ENCODE measurements at regions not wholly inside any gene's neighbourhood (a gene's known extent, or its start where the extent isn't known, plus 50 kb on each side); places are given as distances from the start of the nearest gene placed in this dataset.
A peak's percentile ranks its signal among the peaks of the same experiment; 100 is the strongest.

DNA sequence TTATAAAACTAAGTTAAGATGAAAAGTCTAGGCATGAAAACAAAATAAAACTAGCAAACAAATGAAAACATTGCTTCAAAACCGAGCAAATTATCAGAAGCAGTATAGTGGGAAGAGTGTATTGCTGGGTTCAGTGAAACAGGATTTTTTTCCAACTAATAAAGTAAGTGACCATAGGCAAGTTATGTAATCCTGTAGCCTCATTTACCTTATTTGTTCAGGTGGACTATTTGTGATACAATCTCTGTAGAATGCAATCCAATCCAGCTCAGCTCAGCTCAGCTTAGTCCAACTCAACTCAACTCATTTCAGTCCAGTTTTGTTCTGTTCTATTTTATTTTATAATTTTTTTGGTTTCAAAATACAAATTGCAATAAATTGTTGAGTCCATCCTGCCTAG is 276.7 kb upstream of the LRIG3 start:
- no peak for DNase-seq

- no peak for DNase-seq
Measured at GRCh38 chr12:59194794-59195193, 274.5 kb upstream of the LRIG3 start.

DNA sequence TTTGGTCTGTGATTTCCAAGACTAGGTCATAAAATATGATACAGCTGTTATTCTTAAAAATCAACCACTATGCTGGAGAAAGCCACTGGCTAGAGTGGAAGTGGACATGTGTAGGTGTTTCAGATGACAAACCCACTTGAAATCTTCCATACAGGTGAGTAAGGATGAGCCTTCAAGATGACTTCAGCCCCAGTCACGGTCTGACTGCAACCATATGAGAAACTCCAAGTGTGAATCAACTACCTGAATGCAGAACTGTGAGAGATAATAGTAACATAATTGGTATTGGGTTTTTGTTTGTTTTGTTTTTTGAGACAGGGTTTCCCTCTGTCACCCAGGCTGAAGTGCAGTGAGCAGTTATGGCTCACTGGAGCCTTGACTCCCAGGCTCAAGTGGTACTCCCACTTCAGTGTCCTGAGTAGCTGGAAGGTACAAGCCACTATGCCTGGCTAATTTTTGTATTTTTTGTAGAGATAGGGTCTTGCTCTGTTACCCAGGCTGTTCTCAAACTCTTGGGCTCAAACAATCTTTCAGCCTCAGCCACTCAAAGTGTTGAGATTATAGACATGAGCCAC is 273.3 kb upstream of the LRIG3 start:
- DNase-seq: no peak

GRCh38 chr12:59191372-59191771 is 271.1 kb upstream of the LRIG3 start:
- DNase-seq: no peak

DNA sequence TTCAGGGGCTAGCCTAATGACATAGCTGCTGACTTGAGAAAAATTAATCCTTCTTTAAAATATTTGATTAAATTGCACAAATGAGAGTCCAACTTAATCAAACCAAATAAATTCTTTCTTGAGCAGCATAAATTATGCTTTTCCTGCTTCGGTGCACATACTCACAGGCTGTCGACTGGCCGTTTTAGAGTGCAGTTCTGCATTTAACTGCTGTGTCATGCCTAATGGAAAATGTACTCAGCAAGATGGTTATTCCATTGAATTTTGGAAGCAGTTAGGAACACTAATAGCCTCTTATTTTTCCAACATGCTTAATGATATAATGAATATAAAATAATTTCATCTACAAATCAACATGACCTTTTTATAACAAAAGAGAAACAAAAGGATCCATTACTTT is 266.1 kb upstream of the LRIG3 start:
- DNase-seq: no peak

GRCh38 chr12:59185295-59185694 is 265.0 kb upstream of the LRIG3 start:
- no peak for DNase-seq

DNA sequence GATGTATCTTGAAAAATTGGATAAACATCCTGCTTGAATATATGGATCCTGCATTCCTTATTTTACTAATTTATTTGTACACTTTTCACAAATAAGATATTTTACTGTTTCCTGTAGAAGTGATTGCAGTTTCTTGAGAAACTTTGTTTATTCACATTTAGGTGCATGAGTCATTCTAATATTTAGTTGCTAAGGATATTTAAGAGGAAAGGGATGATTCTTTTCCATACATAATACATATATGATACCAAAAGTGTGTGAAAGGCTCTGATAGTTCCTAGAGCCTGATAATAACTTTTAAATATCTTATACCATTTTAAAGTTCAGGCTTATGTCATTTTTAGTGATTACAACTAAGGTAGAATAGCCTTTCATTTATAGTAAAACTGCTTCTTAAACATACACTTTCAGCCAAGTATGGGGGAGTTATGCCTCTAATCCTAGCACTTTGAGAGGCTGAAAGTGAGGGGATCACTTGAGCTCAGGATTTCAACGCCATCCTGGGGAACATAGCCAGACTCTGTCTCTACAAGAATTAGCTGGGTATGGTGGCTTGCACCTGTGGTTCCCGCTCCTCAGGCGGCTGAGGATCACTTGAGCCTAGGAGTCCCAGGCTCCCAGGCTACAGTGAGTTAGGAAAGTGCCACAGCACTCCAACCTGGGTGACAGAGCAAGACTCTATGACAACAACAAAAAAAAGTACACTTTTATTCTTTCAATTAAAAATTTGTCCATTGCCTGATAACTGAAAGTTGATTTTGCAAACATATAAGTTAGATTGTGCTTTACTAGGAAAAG is 262.6 kb upstream of the LRIG3 start:
- DNase-seq: no peak

DNA sequence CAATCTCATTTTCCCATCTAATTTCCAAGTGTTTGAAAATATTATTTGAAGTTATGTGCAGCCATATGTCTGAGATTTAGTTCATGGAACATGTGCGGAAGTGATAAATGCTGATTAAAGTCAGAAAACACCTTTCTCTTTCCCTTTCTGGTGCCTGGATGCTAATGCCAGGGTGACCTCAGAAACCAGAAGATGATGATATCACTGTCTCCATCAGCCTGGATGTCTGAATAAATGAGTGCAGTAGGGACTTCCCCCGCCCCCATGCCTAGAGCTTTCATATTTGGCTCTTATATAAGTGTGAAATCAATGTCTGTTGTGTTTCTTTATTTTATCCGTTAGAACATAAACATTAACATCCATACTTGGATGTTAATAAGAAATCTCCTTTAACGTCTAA is 261.9 kb upstream of the LRIG3 start:
- no peak for DNase-seq

- no peak for DNase-seq
Measured at GRCh38 chr12:59181196-59181777, 261.0 kb upstream of the LRIG3 start.

GRCh38 chr12:59179231-59179630 is 258.9 kb upstream of the LRIG3 start:
- DNase-seq: no peak

- DNase-seq: no peak
Measured at GRCh38 chr12:59173695-59174094, 253.4 kb upstream of the LRIG3 start.

GRCh38 chr12:59168647-59169046 is 248.3 kb upstream of the LRIG3 start:
- peak; percentile 37 for DNase-seq

- no peak for DNase-seq
Measured at GRCh38 chr12:59166457-59166856, 246.2 kb upstream of the LRIG3 start.

- DNase-seq: peak; percentile 51
Measured at GRCh38 chr12:59164991-59165718, 244.9 kb upstream of the LRIG3 start.

DNA sequence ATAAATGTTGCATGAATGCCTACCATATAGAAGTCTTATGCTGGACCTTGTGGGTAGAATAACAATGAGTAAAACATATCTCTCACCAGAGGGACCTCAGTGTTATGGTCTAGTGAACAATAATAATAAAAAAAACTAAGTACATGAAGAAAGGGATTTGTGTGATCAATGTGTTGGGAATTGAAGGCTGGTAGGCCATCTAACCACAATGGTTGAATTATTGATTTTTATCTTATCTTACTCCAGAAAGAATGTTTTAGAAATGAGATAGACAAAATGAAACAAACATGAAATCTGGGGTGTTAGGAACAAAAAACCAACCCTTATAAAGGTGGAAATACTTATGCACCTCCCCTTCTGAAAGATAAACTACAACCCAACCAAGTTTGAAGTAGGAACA is 243.9 kb upstream of the LRIG3 start:
- DNase-seq: no peak

- no peak for DNase-seq
Measured at GRCh38 chr12:59158681-59159080, 238.4 kb upstream of the LRIG3 start.

GRCh38 chr12:59158066-59158465 is 237.8 kb upstream of the LRIG3 start:
- no peak for DNase-seq

DNA sequence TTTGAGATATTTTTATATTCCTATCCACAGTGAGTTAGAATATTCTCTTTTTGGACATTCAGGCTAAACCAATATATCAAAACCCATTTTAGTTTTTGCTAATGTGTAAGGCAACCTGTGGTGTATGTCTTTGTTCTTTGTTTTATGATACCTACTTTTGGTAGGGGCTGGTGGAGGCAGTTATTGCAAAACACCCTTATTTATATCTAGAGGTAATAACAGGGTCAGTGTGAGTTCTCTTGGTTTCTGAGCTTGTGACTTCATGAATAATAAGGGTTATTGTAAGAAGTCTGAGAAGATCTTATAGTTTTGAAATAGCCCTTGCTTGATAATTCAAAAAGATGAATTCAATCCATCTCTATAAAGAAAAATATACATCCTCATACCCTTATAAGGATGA is 235.1 kb upstream of the LRIG3 start:
- DNase-seq: no peak

DNA sequence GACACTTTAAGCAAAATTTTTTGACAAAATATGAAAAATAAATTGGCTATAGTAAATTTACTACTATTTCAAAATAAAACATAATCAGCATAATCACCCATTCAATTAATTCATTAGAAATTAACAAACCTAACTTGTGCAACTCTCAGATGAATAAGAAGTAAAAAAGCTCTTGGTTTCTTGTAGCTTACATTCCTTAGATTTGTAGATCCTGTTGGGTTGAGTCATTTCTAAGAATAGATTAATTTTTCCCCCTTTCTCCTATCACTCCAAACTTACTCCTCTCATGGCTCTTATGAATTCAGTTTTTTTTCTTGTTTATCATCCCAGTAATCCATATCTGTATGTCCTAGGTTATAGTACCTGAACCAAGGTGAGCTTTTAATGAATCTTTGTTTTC is 230.9 kb upstream of the LRIG3 start:
- DNase-seq: no peak

GRCh38 chr12:59149995-59150642 is 229.8 kb upstream of the LRIG3 start:
- peak; percentile 88 for DNase-seq

DNA sequence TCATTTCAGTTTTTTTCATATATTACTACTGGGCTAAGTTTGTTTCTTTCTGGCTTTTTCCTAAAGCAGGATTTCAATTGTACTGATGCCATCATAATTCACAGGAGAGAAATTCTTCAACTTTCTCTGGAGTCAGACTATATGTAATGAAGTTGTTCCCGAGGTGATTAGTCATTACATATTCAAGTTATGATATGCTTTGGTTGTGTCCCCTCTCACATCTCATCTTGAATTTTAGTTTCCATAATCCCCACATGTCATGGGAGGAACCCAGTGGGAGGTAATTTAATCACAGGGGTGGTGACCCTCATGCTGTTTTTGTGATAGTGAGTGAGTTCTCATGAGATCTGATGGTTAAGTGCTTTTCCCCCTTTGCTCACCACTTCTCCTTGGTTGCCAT is 227.5 kb upstream of the LRIG3 start:
- no peak for DNase-seq

DNA sequence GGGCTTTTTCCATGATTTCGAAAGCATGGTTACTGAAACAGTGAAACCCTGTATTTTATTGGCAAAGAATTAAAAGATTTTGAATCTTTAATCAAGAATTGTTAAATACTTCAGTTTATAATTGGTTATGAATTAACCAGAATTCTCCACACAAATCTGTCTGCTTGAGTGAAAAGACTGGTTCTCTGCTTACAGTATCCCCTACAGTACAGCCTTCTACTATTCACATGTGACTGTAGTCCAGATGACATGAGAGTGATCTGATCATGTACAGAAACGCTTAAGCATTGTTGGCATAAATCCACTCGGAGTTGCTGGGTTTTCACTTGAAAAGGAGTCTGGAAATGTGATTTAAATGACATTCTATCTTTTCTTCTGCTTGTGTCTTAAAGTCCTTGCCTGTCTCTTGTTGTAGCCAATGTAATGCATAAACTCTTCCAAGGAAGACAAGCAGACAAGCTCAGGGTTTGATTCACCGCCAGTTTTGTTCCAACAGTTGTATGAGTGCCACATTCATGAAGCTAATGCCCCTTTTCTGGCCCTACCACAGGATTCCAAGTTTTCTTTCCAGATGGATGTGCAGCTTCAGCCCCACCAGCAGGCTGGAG is 222.0 kb upstream of the LRIG3 start:
- DNase-seq: no peak

DNA sequence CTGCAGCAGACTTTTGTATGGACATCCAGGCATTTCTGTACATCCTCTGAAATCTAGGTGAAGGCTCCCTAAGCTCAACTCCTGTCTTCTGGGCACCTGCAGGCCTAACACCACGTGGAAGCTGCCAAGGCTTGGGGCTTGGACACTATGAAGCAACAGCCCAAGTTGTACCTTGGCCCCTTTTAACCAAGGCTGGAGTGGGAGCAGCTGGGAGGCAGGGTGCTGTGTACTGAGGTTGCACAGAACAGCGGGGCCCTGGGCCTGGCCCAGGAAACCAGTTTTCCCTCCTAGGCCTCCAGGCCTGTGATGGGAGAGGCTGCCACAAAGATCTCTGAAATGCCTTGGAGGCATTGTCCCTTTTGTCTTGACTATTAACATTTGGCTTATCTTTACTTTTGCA is 214.4 kb upstream of the LRIG3 start:
- DNase-seq: no peak
